B cell (primary cell): ENCODE measurements at regions not wholly inside any gene's neighbourhood (a gene's known extent, or its start where the extent isn't known, plus 50 kb on each side); places are given as distances from the start of the nearest gene placed in this dataset.

Experiments
- ATAC-seq: fragments of 200-7000 bp; cut with Tn5 transposase; one replicate; pipeline ENCODE4 v1.10.0; 2021; ENCODE audit warnings: low read depth, mild to moderate bottlenecking, moderate number of reproducible peaks, moderate library complexity
- CTCF ChIA-PET: fragments of 350-600 bp; sonication (Branson Sonifier 250); formaldehyde crosslinking; loops from one replicate; lab custom pipeline; 2021; ENCODE audit warnings: antibody characterized with exemption, inconsistent platforms; lab: Charles Lee
- POLR2A ChIA-PET: fragments of 350-600 bp; sonication (Branson Sonifier 250); formaldehyde crosslinking; loops from one replicate; lab custom pipeline; 2021; ENCODE audit warnings: antibody characterized with exemption; lab: Charles Lee
- DNase-seq: peaks from one replicate; pipeline ENCODE4 v3.0.0; 2013
- H2AFZ ChIP-seq: 2 replicates; pipeline ENCODE4 v1.6.1; 2012; ENCODE audit warnings: mild to moderate bottlenecking, low read depth, low read length; ENCODE audit not compliant: insufficient read depth, poor library complexity, severe bottlenecking
- H3K27ac ChIP-seq, 2 donors: 1 replicate in 1 of 2; 2 replicates in 1 of 2; pipeline ENCODE4 v1.5.1; 2012 to 2013; ENCODE audit warnings: low read length in 2 of 2, mild to moderate bottlenecking in 2 of 2, moderate library complexity in 1 of 2
- H3K27me3 ChIP-seq, 4 experiments: fragments of 200-600 bp in 1 of 4; sonication (generic) in 1 of 4; replicated peaks in 1 of 4; 1 replicate in 2 of 4; 2 replicates in 2 of 4; pipeline versions ENCODE4 v1.6.1 to v1.7.0; 2013 to 2016; ENCODE audit warnings: low read length in 3 of 4, mild to moderate bottlenecking in 2 of 4, mixed read lengths in 1 of 4, moderate library complexity in 1 of 4; ENCODE audit not compliant: insufficient read depth in 4 of 4, control insufficient read depth in 3 of 4; ENCODE audit errors: control extremely low read depth in 1 of 4
- H3K36me3 ChIP-seq, 2 experiments: replicated peaks in 1 of 2; 1 replicate in 1 of 2; 2 replicates in 1 of 2; pipeline versions ENCODE4 v1.6.1 to v1.7.1; 2013; ENCODE audit warnings: low read length in 1 of 2; ENCODE audit not compliant: insufficient read depth in 2 of 2, control insufficient read depth in 1 of 2; ENCODE audit errors: control extremely low read depth in 1 of 2, extremely low read depth in 1 of 2
- H3K4me1 ChIP-seq, 2 donors: fragments of 200-600 bp in 1 of 2; sonication (generic) in 1 of 2; 1 replicate in 1 of 2; 2 replicates in 1 of 2; pipeline versions ENCODE4 v1.5.1 to v1.6.1; 2013 to 2017; ENCODE audit warnings: low read length in 2 of 2; ENCODE audit not compliant: control insufficient read depth in 2 of 2, insufficient read depth in 2 of 2
- H3K4me2 ChIP-seq: replicated peaks from 2 replicates; pipeline ENCODE3; 2012; ENCODE audit warnings: mild to moderate bottlenecking, low read depth, low read length; ENCODE audit not compliant: poor library complexity, severe bottlenecking
- H3K4me3 ChIP-seq, 5 experiments: fragments of 200-600 bp in 1 of 5; sonication (generic) in 1 of 5; 1 replicate in 3 of 5; 2 replicates in 2 of 5; pipeline versions ENCODE4 v1.5.1 to v1.7.0; 2011 to 2016; ENCODE audit warnings: low read length in 4 of 5, mild to moderate bottlenecking in 4 of 5, low read depth in 2 of 5, control low read depth in 1 of 5, moderate library complexity in 1 of 5; ENCODE audit not compliant: insufficient read depth in 1 of 5; ENCODE audit errors: control extremely low read depth in 1 of 5, extremely low read depth in 1 of 5
- H3K79me2 ChIP-seq: fragments of 200-600 bp; sonication (generic); one replicate; pipeline ENCODE4 v1.6.0; 2016; ENCODE audit warnings: low read length; ENCODE audit not compliant: control insufficient read depth, insufficient read depth
- H3K9ac ChIP-seq: fragments of 200-600 bp; sonication (generic); 2 replicates; pipeline ENCODE4 v1.6.1; 2017; ENCODE audit warnings: mild to moderate bottlenecking, low read length, moderate library complexity
- H3K9me3 ChIP-seq, 3 donors: one replicate each; pipeline versions ENCODE4 v1.6.1 to v1.7.1; 2013; ENCODE audit warnings: low read length in 2 of 3; ENCODE audit not compliant: control insufficient read depth in 2 of 3, insufficient read depth in 1 of 3; ENCODE audit errors: control extremely low read depth in 1 of 3
- H4K20me1 ChIP-seq: 2 replicates; pipeline ENCODE4 v1.6.0; 2012; ENCODE audit warnings: mild to moderate bottlenecking, low read length; ENCODE audit not compliant: insufficient read depth, control insufficient read depth, poor library complexity, severe bottlenecking
- H3K27ac Mint-ChIP-seq: one replicate; pipeline ENCODE4 v1.8.0; 2021; ENCODE audit warnings: mixed read lengths
- H3K27me3 Mint-ChIP-seq: one replicate; pipeline ENCODE4 v1.8.0; 2021; ENCODE audit warnings: mixed read lengths
- H3K4me1 Mint-ChIP-seq: one replicate; pipeline ENCODE4 v1.8.0; 2021; ENCODE audit warnings: mixed read lengths
- H3K4me3 Mint-ChIP-seq: one replicate; pipeline ENCODE4 v1.8.0; 2021; ENCODE audit warnings: mixed read lengths
- H3K9me3 Mint-ChIP-seq: one replicate; pipeline ENCODE4 v1.8.0; 2022; ENCODE audit warnings: mixed read lengths; ENCODE audit not compliant: insufficient read depth
- EZH2 ChIP-seq: IDR thresholded peaks from 2 replicates; pipeline ENCODE4 v1.6.1; 2012; ENCODE audit warnings: borderline replicate concordance, low read depth, mild to moderate bottlenecking, moderate library complexity, low read length; ENCODE audit not compliant: insufficient read depth, poor library complexity, severe bottlenecking
- WGBS: methylation state at CpG from one replicate; pipeline ENCODE4 v1.1.5; 2013; ENCODE audit warnings: missing lambda C conversion rate; ENCODE audit not compliant: insufficient coverage; 5-methylcytosine and 5-hydroxymethylcytosine counted together
- intact Hi-C: fragments of 100-400 bp; cut with micrococcal nuclease; formaldehyde crosslinking; loops from one replicate; pipeline ENCODE4 v1.10.0; 2022
- TF ChIP-seq, protein P1 (sequence below): fragments of 200-600 bp; IDR thresholded peaks from one replicate; pipeline ENCODE4 v1.8.0; 2022; ENCODE audit warnings: antibody characterized with exemption, mild to moderate bottlenecking

- no peaks in the 10 kb centered on the region for H3K4me1 ChIP-seq
- no peaks in the 10 kb centered on the region for H3K79me2 ChIP-seq
- no peak overlapping the region for H3K27ac ChIP-seq
- H2AFZ ChIP-seq = no peak overlapping the region
- TF ChIP-seq, protein P1, sequence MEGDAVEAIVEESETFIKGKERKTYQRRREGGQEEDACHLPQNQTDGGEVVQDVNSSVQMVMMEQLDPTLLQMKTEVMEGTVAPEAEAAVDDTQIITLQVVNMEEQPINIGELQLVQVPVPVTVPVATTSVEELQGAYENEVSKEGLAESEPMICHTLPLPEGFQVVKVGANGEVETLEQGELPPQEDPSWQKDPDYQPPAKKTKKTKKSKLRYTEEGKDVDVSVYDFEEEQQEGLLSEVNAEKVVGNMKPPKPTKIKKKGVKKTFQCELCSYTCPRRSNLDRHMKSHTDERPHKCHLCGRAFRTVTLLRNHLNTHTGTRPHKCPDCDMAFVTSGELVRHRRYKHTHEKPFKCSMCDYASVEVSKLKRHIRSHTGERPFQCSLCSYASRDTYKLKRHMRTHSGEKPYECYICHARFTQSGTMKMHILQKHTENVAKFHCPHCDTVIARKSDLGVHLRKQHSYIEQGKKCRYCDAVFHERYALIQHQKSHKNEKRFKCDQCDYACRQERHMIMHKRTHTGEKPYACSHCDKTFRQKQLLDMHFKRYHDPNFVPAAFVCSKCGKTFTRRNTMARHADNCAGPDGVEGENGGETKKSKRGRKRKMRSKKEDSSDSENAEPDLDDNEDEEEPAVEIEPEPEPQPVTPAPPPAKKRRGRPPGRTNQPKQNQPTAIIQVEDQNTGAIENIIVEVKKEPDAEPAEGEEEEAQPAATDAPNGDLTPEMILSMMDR = no peak
- no peak for TF ChIP-seq EZH2
- no peak overlapping the region for H3K4me2 ChIP-seq
- H3K36me3 ChIP-seq = no peaks in the 10 kb centered on the region
- peaks cover 0 to 8% (median 0%) of the 10 kb centered on the region in 3 donors for H3K9me3 ChIP-seq
- CTCF ChIA-PET = no interaction called here
- intact Hi-C loops = no loop called here
- ATAC-seq (no peak), DNase-seq (no peak)
- no peak overlapping the region for H3K4me3 Mint-ChIP-seq
- no peaks in the 10 kb centered on the region for H3K4me1 Mint-ChIP-seq
- WGBS = 79% methylated on average over 25 of the region's 28 CpGs
- no peaks in the 10 kb centered on the region for H3K27me3 ChIP-seq
- no peaks in the 10 kb centered on the region for H4K20me1 ChIP-seq
- no peak overlapping the region for H3K4me3 ChIP-seq
- H3K27me3 Mint-ChIP-seq = no peaks in the 10 kb centered on the region
- H3K27ac Mint-ChIP-seq = no peak overlapping the region
- H3K9ac ChIP-seq = no peak overlapping the region
- peaks cover 4% of the 10 kb centered on the region for H3K9me3 Mint-ChIP-seq
- POLR2A ChIA-PET = no interaction called here
These were observed 718.9 kb downstream of the ARAP2 start for GRCh38 chr4:35525192-35525978.

GRCh38 chr4:35526456-35526855, 717.9 kb downstream of the ARAP2 start:
- no peaks in the 10 kb centered on the region for H3K27me3 ChIP-seq
- H3K27ac ChIP-seq = no peak overlapping the region
- H3K4me1 ChIP-seq = no peaks in the 10 kb centered on the region
- H4K20me1 ChIP-seq = no peaks in the 10 kb centered on the region
- no peak for TF ChIP-seq EZH2
- TF ChIP-seq, protein P1 = no peak
- CTCF ChIA-PET = no interaction called here
- H2AFZ ChIP-seq = no peak overlapping the region
- no peak overlapping the region for H3K4me3 Mint-ChIP-seq
- DNase-seq = no peak
- no peak for ATAC-seq
- POLR2A ChIA-PET = no interaction called here
- no peak overlapping the region for H3K27ac Mint-ChIP-seq
- H3K36me3 ChIP-seq = no peaks in the 10 kb centered on the region
- no peaks in the 10 kb centered on the region for H3K79me2 ChIP-seq
- no peak overlapping the region for H3K4me3 ChIP-seq
- no CpG with 5 or more reads among the region's 3 CpGs for whole genome bisulfite sequencing
- no peaks in the 10 kb centered on the region for H3K4me1 Mint-ChIP-seq
- H3K4me2 ChIP-seq = no peak overlapping the region
- H3K9me3 ChIP-seq = peaks cover 0 to 8% (median 0%) of the 10 kb centered on the region in 3 donors
- no peak overlapping the region for H3K9ac ChIP-seq
- peaks cover 4% of the 10 kb centered on the region for H3K9me3 Mint-ChIP-seq
- intact Hi-C loops = no loop called here
- no peaks in the 10 kb centered on the region for H3K27me3 Mint-ChIP-seq
